OCI-LY7 (cell line): ENCODE measurements at regions not wholly inside any gene's neighbourhood (a gene's known extent, or its start where the extent isn't known, plus 50 kb on each side); places are given as distances from the start of the nearest gene placed in this dataset.

Experiments used
- BruUV-seq: library from RNA; stranded (reverse); fragments of 400-500 nt; replicated peaks from 2 replicates; lab custom pipeline; 2021; lab: Mats Ljungman, UMichigan
- CTCF ChIA-PET: fragments of 300-600 bp; sonication (Branson Sonifier 250); formaldehyde crosslinking; loops from one replicate; lab custom pipeline; 2022; ENCODE audit warnings: antibody characterized with exemption; ENCODE audit not compliant: unreplicated experiment; lab: Charles Lee
- POLR2A ChIA-PET: fragments of 300-600 bp; sonication (Branson Sonifier 250); formaldehyde crosslinking; loops from one replicate; lab custom pipeline; 2022; ENCODE audit warnings: antibody characterized with exemption; lab: Charles Lee
- DNase-seq: peaks from one replicate; pipeline ENCODE4 v3.0.0-alpha.2; 2015; ENCODE audit warnings: low spot score
- H2AFZ ChIP-seq: fragments of 200-600 bp; sonication (generic), shearing (Covaris generic); 2 replicates; pipeline ENCODE4 v1.6.1; 2014; ENCODE audit warnings: mild to moderate bottlenecking, antibody characterized with exemption, low read length, moderate library complexity
- H3K27ac ChIP-seq: fragments of 200-600 bp; sonication (generic); 2 replicates; pipeline ENCODE4 v1.5.1; 2014; ENCODE audit warnings: mixed run types, low read depth, mild to moderate bottlenecking, moderate library complexity, low read length, inconsistent platforms; ENCODE audit not compliant: poor library complexity, severe bottlenecking
- H3K36me3 ChIP-seq: fragments of 200-600 bp; sonication (generic); 2 replicates; pipeline ENCODE4 v1.6.1; 2014; ENCODE audit warnings: mild to moderate bottlenecking, antibody characterized with exemption, low read length, moderate library complexity, mixed read lengths; ENCODE audit not compliant: insufficient read depth
- H3K4me1 ChIP-seq: fragments of 200-600 bp; sonication (generic); 2 replicates; pipeline ENCODE4 v1.5.1; 2014; ENCODE audit warnings: mild to moderate bottlenecking, low read length; ENCODE audit not compliant: insufficient read depth, poor library complexity, severe bottlenecking
- H3K4me2 ChIP-seq: fragments of 200-600 bp; sonication (generic); 2 replicates; pipeline ENCODE4 v1.6.1; 2014; ENCODE audit warnings: mild to moderate bottlenecking, low read length
- H3K4me3 ChIP-seq: fragments of 200-600 bp; sonication (generic); 2 replicates; pipeline ENCODE4 v1.5.1; 2014; ENCODE audit warnings: mild to moderate bottlenecking, low read depth, low read length; ENCODE audit not compliant: poor library complexity, severe bottlenecking
- H3K79me2 ChIP-seq: fragments of 200-600 bp; sonication (generic); 2 replicates; pipeline ENCODE4 v1.6.1; 2016; ENCODE audit warnings: low read depth, mild to moderate bottlenecking, low read length, moderate library complexity, mixed read lengths; ENCODE audit not compliant: insufficient read depth
- H3K9me2 ChIP-seq: fragments of 200-600 bp; sonication (generic); 2 replicates; pipeline ENCODE4 v1.6.1; 2016; ENCODE audit warnings: mild to moderate bottlenecking, low read length, mixed read lengths; ENCODE audit not compliant: insufficient read depth
- H3K9me3 ChIP-seq: fragments of 200-600 bp; sonication (generic); 2 replicates; pipeline ENCODE4 v1.6.1; 2014; ENCODE audit warnings: mild to moderate bottlenecking, mixed run types, low read length, mixed read lengths
- H4K20me1 ChIP-seq: fragments of 200-600 bp; sonication (generic); 2 replicates; pipeline ENCODE4 v1.6.1; 2014; ENCODE audit warnings: mild to moderate bottlenecking, antibody characterized with exemption, low read length, moderate library complexity, mixed read lengths; ENCODE audit not compliant: insufficient read depth
- CTCF ChIP-seq: fragments of 200-600 bp; sonication (generic); conservative IDR thresholded peaks from 2 replicates; pipeline ENCODE4 v1.5.1; 2014; ENCODE audit warnings: mild to moderate bottlenecking, antibody characterized with exemption, low read length, moderate library complexity, mixed read lengths
- EZH2phosphoT487 ChIP-seq: fragments of 200-600 bp; sonication (generic); IDR thresholded peaks from 2 replicates; pipeline ENCODE4 v1.6.1; 2018; ENCODE audit warnings: low read depth, borderline replicate concordance, mild to moderate bottlenecking, mixed run types, antibody characterized with exemption, low read length, moderate library complexity, mixed read lengths
- intact Hi-C: fragments of 100-400 bp; cut with micrococcal nuclease; formaldehyde crosslinking; loops from one replicate; pipeline ENCODE4 v1.10.0; 2022; ENCODE audit not compliant: unreplicated experiment

GRCh38 chr2:236674646-236675045, 105.0 kb downstream of the ACKR3 start:
- H3K4me2 ChIP-seq: no peak overlapping the region
- ChIA-PET POLR2A (no interaction called here), CTCF (no interaction called here)
- H3K4me3 ChIP-seq: no peak overlapping the region
- H3K36me3 ChIP-seq: no peaks in the 10 kb centered on the region
- no peak overlapping the region for H2AFZ ChIP-seq
- no peaks in the 10 kb centered on the region for H3K79me2 ChIP-seq
- H3K4me1 ChIP-seq: no peaks in the 10 kb centered on the region
- intact Hi-C loops: no loop called here
- no peaks in the 10 kb centered on the region for H4K20me1 ChIP-seq
- H3K9me2 ChIP-seq: no peaks in the 10 kb centered on the region
- no peaks in the 10 kb centered on the region for H3K9me3 ChIP-seq
- DNase-seq: no peak
- no peak for TF ChIP-seq CTCF
- no peak for TF ChIP-seq EZH2phosphoT487
- no TSS peak for BruUV-seq
- H3K27ac ChIP-seq: no peak overlapping the region

DNA sequence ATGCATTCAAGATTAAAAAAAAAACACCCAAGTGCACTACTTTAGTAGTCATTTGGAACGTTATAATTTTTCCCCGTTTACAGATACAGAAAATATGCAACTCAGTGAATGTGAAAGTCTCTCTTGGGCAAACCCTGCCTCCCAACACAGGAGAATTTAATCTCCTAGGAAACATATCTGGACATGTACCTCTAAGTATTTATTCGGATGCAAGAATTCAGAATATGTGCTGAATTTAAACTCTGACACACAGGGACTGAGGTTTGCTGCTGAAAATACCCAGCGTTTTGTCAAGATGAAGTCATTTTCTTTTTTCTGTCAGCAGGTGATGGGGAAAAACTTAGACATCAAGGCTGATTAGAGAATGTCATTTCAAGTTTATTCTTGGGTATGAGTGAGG, 105.4 kb downstream of the ACKR3 start:
- ChIA-PET CTCF (no interaction called here), POLR2A (no interaction called here)
- Histone ChIP-seq H3K9me2 (no peaks in the 10 kb centered on the region), H4K20me1 (no peaks in the 10 kb centered on the region), H3K4me2 (no peak overlapping the region), H2AFZ (no peak overlapping the region), H3K27ac (no peak overlapping the region), H3K4me1 (no peaks in the 10 kb centered on the region), H3K36me3 (no peaks in the 10 kb centered on the region), H3K9me3 (no peaks in the 10 kb centered on the region), H3K4me3 (no peak overlapping the region), H3K79me2 (no peaks in the 10 kb centered on the region)
- BruUV-seq: no TSS peak
- no peak for DNase-seq
- TF ChIP-seq EZH2phosphoT487: no peak
- TF ChIP-seq CTCF: no peak
- intact Hi-C loops: no loop called here

DNA sequence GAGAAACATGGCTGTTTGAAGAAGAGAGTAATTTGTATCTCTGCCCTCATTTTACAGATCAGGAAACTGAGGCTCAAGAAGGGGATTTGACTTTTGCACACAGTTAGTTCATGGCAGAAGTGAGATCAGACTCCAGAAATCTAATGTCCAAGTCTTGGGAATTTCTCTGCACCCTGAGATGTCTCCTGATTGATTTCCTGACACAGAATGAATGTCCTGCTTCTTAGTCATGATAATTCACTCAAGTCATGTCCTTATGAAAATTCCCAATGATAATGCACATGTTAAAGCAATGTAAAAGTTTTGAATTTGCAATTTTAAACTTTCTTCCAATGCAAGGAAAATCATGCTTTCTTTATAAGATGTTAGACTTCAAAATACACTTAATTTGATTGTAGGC, 105.9 kb downstream of the ACKR3 start:
- Histone ChIP-seq H3K4me2 (no peak overlapping the region), H3K9me3 (no peaks in the 10 kb centered on the region), H3K27ac (no peak overlapping the region), H2AFZ (no peak overlapping the region), H3K4me3 (no peak overlapping the region), H3K9me2 (no peaks in the 10 kb centered on the region), H3K79me2 (no peaks in the 10 kb centered on the region), H3K36me3 (no peaks in the 10 kb centered on the region), H4K20me1 (no peaks in the 10 kb centered on the region), H3K4me1 (no peaks in the 10 kb centered on the region)
- no TSS peak for BruUV-seq
- POLR2A ChIA-PET: no interaction called here
- TF ChIP-seq EZH2phosphoT487 (no peak), CTCF (no peak)
- DNase-seq: no peak
- intact Hi-C loops: no loop called here
- CTCF ChIA-PET: no interaction called here
